ENCODE measurements at regions not wholly inside any gene's neighbourhood (a gene's known extent, or its start where the extent isn't known, plus 50 kb on each side); places are given as distances from the start of the nearest gene placed in this dataset.

DNA sequence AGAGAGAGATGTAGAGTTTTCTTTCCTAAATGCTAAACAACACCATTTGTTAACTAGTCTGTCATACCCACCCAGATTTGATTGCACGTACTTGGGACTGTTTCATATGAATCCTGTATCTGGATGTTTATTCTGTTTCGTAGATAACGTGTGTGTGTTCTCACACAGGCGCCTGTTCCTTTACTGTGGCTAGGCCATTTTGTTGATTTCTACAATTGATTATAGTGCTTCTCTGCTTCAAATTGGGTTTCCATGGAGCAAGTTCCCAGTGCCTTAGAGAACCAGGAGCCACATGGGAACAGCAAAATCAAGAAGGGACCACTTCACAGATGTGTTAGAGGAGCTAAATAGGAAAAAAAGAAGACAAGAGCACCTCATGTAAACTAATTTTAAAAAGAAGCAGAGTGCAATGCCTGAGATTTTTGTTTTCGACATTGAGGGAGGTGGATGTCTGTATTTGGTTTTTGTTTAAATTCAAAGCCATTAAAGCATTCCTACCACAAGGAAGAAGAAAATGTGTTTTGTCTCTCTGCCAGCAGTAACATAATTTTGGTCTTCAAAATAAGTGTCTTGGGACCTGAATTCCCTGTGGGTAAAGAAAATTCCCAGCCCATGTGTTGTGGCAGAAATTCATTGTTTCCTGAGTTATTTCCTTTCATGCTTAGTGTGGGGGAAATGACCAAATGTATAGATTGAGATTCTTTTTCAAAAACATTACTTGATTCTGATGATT is 424.0 kb upstream of the C2CD4B start:
- H3K27me3 ChIP-seq: no peaks in the 10 kb centered on the region
- TF ChIP-seq CTCF (IDR thresholded peaks at IDR 0.05): no peak
- no peaks in the 10 kb centered on the region for H3K36me3 ChIP-seq
- intact Hi-C loops (cut with DNase I): no loop called here
- H3K27ac ChIP-seq: peak overlapping the region; percentile 52 to 76
- peaks cover 5 to 51% of the 10 kb centered on the region in 2 donors for H3K4me1 ChIP-seq
- H3K9me3 ChIP-seq: no peaks in the 10 kb centered on the region
- no peak for DNase-seq (ENCODE audit: low spot score in 2 of 2)
- no peak overlapping the region for H3K4me3 ChIP-seq

GRCh38 chr15:62591842-62592838 is 427.1 kb upstream of the C2CD4B start:
- H3K27ac ChIP-seq: peak overlapping the region; percentile 76 to 79
- peaks cover 5 to 43% of the 10 kb centered on the region in 2 donors for H3K4me1 ChIP-seq
- no peak for TF ChIP-seq CTCF (IDR thresholded peaks at IDR 0.05)
- no peaks in the 10 kb centered on the region for H3K9me3 ChIP-seq
- DNase-seq (ENCODE audit: low spot score in 2 of 2): no peak
- no peaks in the 10 kb centered on the region for H3K27me3 ChIP-seq
- H3K4me3 ChIP-seq: peak overlapping the region in 1 of 2 donors; percentile 16
- intact Hi-C loops (cut with DNase I): loop anchor here (1.0 to 5.0 kb wide), 2 partner anchors 122 to 200 kb away; partner anchors contain the start of gene TLN2
- H3K36me3 ChIP-seq: no peaks in the 10 kb centered on the region

GRCh38 chr15:62592920-62593319 is 427.8 kb upstream of the C2CD4B start:
- Histone ChIP-seq H3K36me3 (no peaks in the 10 kb centered on the region), H3K4me3 (no peak overlapping the region)
- intact Hi-C loops (cut with DNase I): loop anchor here (1.0 to 5.0 kb wide), 2 partner anchors 123 to 201 kb away; partner anchors contain the start of gene TLN2

DNA sequence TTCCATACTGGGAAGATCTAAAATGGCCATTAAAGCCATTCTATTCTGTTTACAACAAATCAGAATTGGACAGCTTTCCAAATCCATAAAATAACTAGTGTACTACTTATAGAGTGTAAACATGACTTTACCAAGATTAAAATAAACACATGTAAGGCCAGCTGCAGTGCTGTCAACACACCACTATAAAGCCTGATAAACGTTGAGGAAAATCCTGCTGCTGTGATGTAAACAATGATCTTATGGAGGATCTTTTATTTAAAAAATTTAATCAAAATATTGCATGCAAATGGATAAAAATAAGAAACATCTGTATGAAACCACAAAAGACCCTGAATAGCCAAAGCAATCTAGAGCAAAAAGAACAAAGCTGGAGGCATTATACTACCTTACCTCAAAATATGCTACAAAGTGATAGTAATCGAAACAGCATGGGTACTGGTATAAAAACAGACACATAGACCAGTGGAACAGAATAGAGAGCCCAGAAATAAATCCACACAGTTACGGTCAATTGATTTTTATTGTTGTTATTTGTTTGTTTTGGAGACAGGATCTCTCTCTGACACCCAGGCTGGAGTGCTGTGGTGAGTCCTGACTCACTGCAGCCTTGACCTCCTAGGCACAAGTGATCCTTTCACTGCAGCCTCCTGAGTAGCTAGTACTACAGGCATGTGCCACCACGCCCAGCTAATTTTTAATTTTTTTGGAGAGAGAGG is 428.8 kb upstream of the C2CD4B start:
- intact Hi-C loops (cut with DNase I): loop anchor here (5.0 kb wide), 1 partner anchor 202 kb away; the partner anchor contains the start of gene TLN2
- no peak for TF ChIP-seq CTCF (IDR thresholded peaks at IDR 0.05)
- H3K27ac ChIP-seq: peak overlapping the region; percentile 62 to 79
- no peaks in the 10 kb centered on the region for H3K27me3 ChIP-seq
- H3K4me3 ChIP-seq: no peak overlapping the region
- DNase-seq (ENCODE audit: low spot score in 2 of 2): no peak
- H3K9me3 ChIP-seq: no peaks in the 10 kb centered on the region
- H3K36me3 ChIP-seq: no peaks in the 10 kb centered on the region
- H3K4me1 ChIP-seq: peaks cover 5 to 43% of the 10 kb centered on the region in 2 donors

More at GRCh38 chr15:62592920-62593319, 427.8 kb upstream of the C2CD4B start:
- H3K4me1 ChIP-seq: peaks cover 5 to 44% of the 10 kb centered on the region in 2 donors
- peak overlapping the region; percentile 76 to 79 for H3K27ac ChIP-seq
- no peak for DNase-seq (ENCODE audit: low spot score in 2 of 2)
- no peak for TF ChIP-seq CTCF (IDR thresholded peaks at IDR 0.05)
- no peaks in the 10 kb centered on the region for H3K27me3 ChIP-seq
- H3K9me3 ChIP-seq: no peaks in the 10 kb centered on the region

DNA sequence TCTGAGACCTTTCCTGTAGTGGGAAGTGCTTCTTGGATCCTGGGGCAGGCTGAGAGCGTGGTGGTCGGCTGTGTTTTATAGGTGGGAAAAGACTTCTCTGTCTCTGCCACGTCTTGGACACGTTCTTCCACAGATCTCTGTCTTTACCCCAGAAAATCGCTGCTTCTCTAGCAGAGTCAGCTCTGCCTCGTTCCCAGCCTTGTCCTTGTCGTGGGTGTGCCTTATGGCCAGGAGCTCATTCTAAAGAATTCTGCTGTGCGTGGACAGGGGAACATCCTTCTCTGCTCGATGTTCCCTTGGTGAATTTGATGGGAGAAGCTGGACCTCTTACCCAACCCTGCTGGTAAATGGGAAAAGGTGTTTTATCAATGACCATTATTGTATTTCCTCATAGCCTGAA is 433.1 kb upstream of the C2CD4B start:
- no peak for TF ChIP-seq CTCF (IDR thresholded peaks at IDR 0.05)
- Histone ChIP-seq H3K4me1 (peaks cover 0 to 17% of the 10 kb centered on the region in 2 donors), H3K36me3 (no peaks in the 10 kb centered on the region), H3K4me3 (no peak overlapping the region), H3K27ac (peak overlapping the region; percentile 57 to 60), H3K9me3 (no peaks in the 10 kb centered on the region), H3K27me3 (no peaks in the 10 kb centered on the region)
- intact Hi-C loops (cut with DNase I): no loop called here
- DNase-seq (ENCODE audit: low spot score in 2 of 2): no peak

Data from ascending aorta (tissue), 2 donors.